BJ (cell line): ENCODE measurements at regions not wholly inside any gene's neighbourhood (a gene's known extent, or its start where the extent isn't known, plus 50 kb on each side); places are given as distances from the start of the nearest gene placed in this dataset.

ENCODE experiments used
- CTCF ChIA-PET: fragments of 350-600 bp; formaldehyde crosslinking; extraction: SDS; loops from one replicate; lab custom pipeline; 2021; ENCODE audit warnings: antibody characterized with exemption, inconsistent platforms; lab: Yijun Ruan, JAX
- POLR2A ChIA-PET: fragments of 300-600 bp; sonication (Branson Sonifier 250); formaldehyde crosslinking; extraction: SDS; loops from one replicate; lab custom pipeline; 2021; ENCODE audit warnings: antibody characterized with exemption; lab: Charles Lee
- DNase-seq: peaks from one replicate; pipeline ENCODE4 v3.0.0-alpha.2; 2011; ENCODE audit warnings: low read depth
- H3K27me3 ChIP-seq: 2 replicates; pipeline ENCODE4 v1.6.0; 2011; ENCODE audit warnings: low read length; ENCODE audit not compliant: control insufficient read depth, insufficient read depth
- H3K36me3 ChIP-seq: 2 replicates; pipeline ENCODE4 v1.5.1; 2011; ENCODE audit warnings: low read length; ENCODE audit not compliant: control insufficient read depth, insufficient read depth
- H3K4me3 ChIP-seq: 2 replicates; pipeline ENCODE4 v1.5.1; 2011; ENCODE audit warnings: low read depth, mild to moderate bottlenecking, control low read depth, low read length
- TF ChIP-seq, protein P1 (sequence below): IDR thresholded peaks from 2 replicates; pipeline ENCODE4 v1.5.1; 2011; ENCODE audit warnings: low read depth, mild to moderate bottlenecking, control low read depth, inconsistent platforms, low read length, moderate library complexity; ENCODE audit not compliant: insufficient read depth

GRCh38 chr12:75571204-75571603 is 59.8 kb upstream of the KRR1 start:
- H3K27me3 ChIP-seq: no peaks in the 10 kb centered on the region
- CTCF ChIA-PET: interaction anchor here (1.0 kb wide), 1 partner anchor 461 kb away, joined by 4 read pairs; the partner anchor contains the start of gene PHLDA1
- no peaks in the 10 kb centered on the region for H3K36me3 ChIP-seq
- TF ChIP-seq, protein P1, sequence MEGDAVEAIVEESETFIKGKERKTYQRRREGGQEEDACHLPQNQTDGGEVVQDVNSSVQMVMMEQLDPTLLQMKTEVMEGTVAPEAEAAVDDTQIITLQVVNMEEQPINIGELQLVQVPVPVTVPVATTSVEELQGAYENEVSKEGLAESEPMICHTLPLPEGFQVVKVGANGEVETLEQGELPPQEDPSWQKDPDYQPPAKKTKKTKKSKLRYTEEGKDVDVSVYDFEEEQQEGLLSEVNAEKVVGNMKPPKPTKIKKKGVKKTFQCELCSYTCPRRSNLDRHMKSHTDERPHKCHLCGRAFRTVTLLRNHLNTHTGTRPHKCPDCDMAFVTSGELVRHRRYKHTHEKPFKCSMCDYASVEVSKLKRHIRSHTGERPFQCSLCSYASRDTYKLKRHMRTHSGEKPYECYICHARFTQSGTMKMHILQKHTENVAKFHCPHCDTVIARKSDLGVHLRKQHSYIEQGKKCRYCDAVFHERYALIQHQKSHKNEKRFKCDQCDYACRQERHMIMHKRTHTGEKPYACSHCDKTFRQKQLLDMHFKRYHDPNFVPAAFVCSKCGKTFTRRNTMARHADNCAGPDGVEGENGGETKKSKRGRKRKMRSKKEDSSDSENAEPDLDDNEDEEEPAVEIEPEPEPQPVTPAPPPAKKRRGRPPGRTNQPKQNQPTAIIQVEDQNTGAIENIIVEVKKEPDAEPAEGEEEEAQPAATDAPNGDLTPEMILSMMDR: no peak
- DNase-seq: no peak
- POLR2A ChIA-PET: no interaction called here
- no peak overlapping the region for H3K4me3 ChIP-seq

GRCh38 chr12:75568801-75569200 is 57.4 kb upstream of the KRR1 start:
- no peak for DNase-seq
- Histone ChIP-seq H3K27me3 (no peaks in the 10 kb centered on the region), H3K4me3 (no peak overlapping the region), H3K36me3 (no peaks in the 10 kb centered on the region)
- ChIA-PET POLR2A (no interaction called here), CTCF (interaction anchor here (0.6 to 1.3 kb wide), 4 partner anchors 12 to 335 kb away, joined by 3 to 5 read pairs (median 3); no protein-coding TSS in a partner anchor)
- TF ChIP-seq, protein P1: no peak

GRCh38 chr12:75568393-75568792 is 57.0 kb upstream of the KRR1 start:
- DNase-seq: no peak
- TF ChIP-seq, protein P1: no peak
- CTCF ChIA-PET: interaction anchor here (0.6 to 1.3 kb wide), 4 partner anchors 12 to 335 kb away, joined by 3 to 5 read pairs (median 3); no protein-coding TSS in a partner anchor
- Histone ChIP-seq H3K27me3 (no peaks in the 10 kb centered on the region), H3K4me3 (no peak overlapping the region), H3K36me3 (no peaks in the 10 kb centered on the region)
- POLR2A ChIA-PET: no interaction called here

DNA sequence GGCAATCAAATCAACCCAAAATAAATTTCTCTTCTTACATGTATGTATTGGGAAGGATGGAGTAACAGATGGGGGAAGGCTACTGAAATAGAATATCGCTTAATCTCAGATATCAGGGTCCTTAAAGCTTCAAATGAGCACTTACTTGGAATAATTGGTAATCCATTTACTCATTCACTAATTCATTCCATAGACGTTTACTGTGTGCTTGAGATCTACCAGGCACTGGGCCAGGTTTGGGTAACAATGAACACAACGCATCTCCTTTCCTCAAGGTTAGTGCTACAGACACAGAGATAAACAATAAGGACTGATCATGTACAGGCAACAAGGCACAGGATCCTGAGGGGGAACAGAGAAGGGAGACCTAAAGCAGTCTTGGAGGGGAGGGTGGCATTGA is 54.4 kb upstream of the KRR1 start:
- no peaks in the 10 kb centered on the region for H3K27me3 ChIP-seq
- ChIA-PET POLR2A (no interaction called here), CTCF (no interaction called here)
- H3K36me3 ChIP-seq: no peaks in the 10 kb centered on the region
- DNase-seq: no peak
- TF ChIP-seq, protein P1: no peak
- no peak overlapping the region for H3K4me3 ChIP-seq

DNA sequence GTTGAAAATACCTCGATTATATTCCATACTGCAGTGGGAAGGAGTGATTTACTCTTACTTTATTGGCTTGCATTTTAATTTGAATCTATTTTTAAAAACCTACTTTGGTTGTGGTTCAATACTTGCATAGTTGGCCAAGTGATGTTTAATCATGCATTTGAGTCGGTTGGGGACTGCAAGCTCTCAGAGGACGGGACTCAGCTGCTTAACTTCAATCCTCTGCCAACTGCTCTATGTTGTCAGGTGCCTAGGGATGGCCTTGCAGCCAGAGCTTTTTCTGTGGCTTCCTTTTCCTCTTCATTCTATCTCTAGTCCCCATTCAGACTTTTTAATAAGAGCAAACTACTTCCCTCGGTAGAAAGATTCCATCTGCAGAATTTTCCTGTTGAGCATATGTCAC is 53.4 kb upstream of the KRR1 start:
- TF ChIP-seq, protein P1: no peak
- Histone ChIP-seq H3K4me3 (no peak overlapping the region), H3K36me3 (no peaks in the 10 kb centered on the region), H3K27me3 (no peaks in the 10 kb centered on the region)
- POLR2A ChIA-PET: no interaction called here
- DNase-seq: no peak
- CTCF ChIA-PET: no interaction called here
